HepG2 (cell line): ENCODE measurements at regions not wholly inside any gene's neighbourhood (a gene's known extent, or its start where the extent isn't known, plus 50 kb on each side); places are given as distances from the start of the nearest gene placed in this dataset.

Experiments used
- ATAC-seq: fragments of 200-7000 bp; cut with Tn5 transposase; 3 replicates; pipeline ENCODE4 v1.9.1; 2020; ENCODE audit warnings: mild to moderate bottlenecking, moderate library complexity
- BruUV-seq: library from RNA; stranded (reverse); fragments of 400-500 nt; replicated peaks from 2 replicates; lab custom pipeline; 2021; lab: Mats Ljungman, UMichigan
- CTCF ChIA-PET: fragments of 300-600 bp; formaldehyde crosslinking; extraction: SDS; loops from one replicate; lab custom pipeline; 2021; ENCODE audit warnings: low total read pairs, inconsistent platforms, low intra/inter-chr PET ratio; lab: Yijun Ruan, JAX
- POLR2A ChIA-PET: fragments of 350-600 bp; sonication (Branson Sonifier 250); formaldehyde crosslinking; loops from one replicate; lab custom pipeline; 2020; ENCODE audit warnings: antibody characterized with exemption, inconsistent platforms; lab: Yijun Ruan, JAX
- DNase-seq: peaks from one replicate; pipeline ENCODE4 v3.0.0-alpha.2; 2015; ENCODE audit warnings: low spot score
- FAIRE-seq: peaks from 3 replicates; lab custom pipeline; 2011; peaks lifted over from hg19 to GRCh38; lab: Jason Lieb, UNC
- H2AFZ ChIP-seq: one replicate; pipeline ENCODE4 v1.6.1; 2011; ENCODE audit warnings: low read length, inconsistent platforms
- H3K27ac ChIP-seq: fragments of 300-600 bp; 3 replicates; pipeline ENCODE4 v1.8.0; 2011; ENCODE audit warnings: mixed run types, mild to moderate bottlenecking, mixed read lengths, low read length, inconsistent platforms; ENCODE audit not compliant: insufficient read depth; ENCODE audit errors: extremely low read length
- H3K27me3 ChIP-seq, 2 experiments: fragments of 200-600 bp in 1 of 2; 2 replicates in 1 of 2; 3 replicates in 1 of 2; pipeline versions ENCODE4 v1.6.0 to v1.8.0; 2011; ENCODE audit warnings: low read length in 2 of 2, mild to moderate bottlenecking in 2 of 2, moderate library complexity in 2 of 2, inconsistent platforms in 1 of 2; ENCODE audit not compliant: insufficient read depth in 2 of 2, control insufficient read depth in 1 of 2
- H3K36me3 ChIP-seq, 2 experiments: fragments of 200-600 bp in 1 of 2; replicated peaks in 1 of 2; 2 replicates in 1 of 2; 3 replicates in 1 of 2; pipeline versions ENCODE4 v1.5.1 to v1.8.0; 2011; ENCODE audit warnings: low read length in 2 of 2, inconsistent platforms in 1 of 2; ENCODE audit not compliant: insufficient read depth in 2 of 2, control insufficient read depth in 1 of 2
- H3K4me1 ChIP-seq: 2 replicates; pipeline ENCODE4 v1.5.1; 2012; ENCODE audit warnings: low read length, inconsistent platforms; ENCODE audit not compliant: insufficient read depth
- H3K4me2 ChIP-seq: 2 replicates; pipeline ENCODE4 v1.6.0; 2011; ENCODE audit warnings: low read depth, low read length, inconsistent platforms
- H3K4me3 ChIP-seq, 3 experiments: fragments of 200-600 bp in 1 of 3; sonication (generic), shearing (Covaris generic) in 1 of 3; replicated peaks in 1 of 3; 2 replicates each; pipeline ENCODE4 v1.5.1; 2011 to 2016; ENCODE audit warnings: low read length in 3 of 3, inconsistent platforms in 2 of 3, low read depth in 2 of 3, mild to moderate bottlenecking in 2 of 3, control low read depth in 1 of 3, mixed read lengths in 1 of 3; ENCODE audit not compliant: insufficient read depth in 1 of 3
- H3K79me2 ChIP-seq: one replicate; pipeline ENCODE4 v1.6.1; 2011; ENCODE audit warnings: low read length, inconsistent platforms; ENCODE audit not compliant: insufficient read depth
- H3K9ac ChIP-seq: 2 replicates; pipeline ENCODE4 v1.6.0; 2011; ENCODE audit warnings: mild to moderate bottlenecking, low read depth, low read length, inconsistent platforms; ENCODE audit not compliant: insufficient read depth
- H3K9me3 ChIP-seq: 2 replicates; pipeline ENCODE4 v1.5.1; 2012; ENCODE audit warnings: mild to moderate bottlenecking, low read length
- H4K20me1 ChIP-seq: 2 replicates; pipeline ENCODE4 v1.6.0; 2011; ENCODE audit warnings: inconsistent platforms, mild to moderate bottlenecking, low read length, moderate library complexity; ENCODE audit not compliant: insufficient read depth
- ARID4A ChIP-seq: sonication (generic); formaldehyde crosslinking; IDR thresholded peaks from 2 replicates; pipeline ENCODE4 v1.5.0; 2020; ENCODE audit warnings: mild to moderate bottlenecking, missing genetic modification reagents, borderline replicate concordance
- ARNT ChIP-seq: fragments of 450-650 bp; IDR thresholded peaks from 2 replicates; pipeline ENCODE4 v1.6.1; 2017
- BRF2 ChIP-seq: sonication (generic); formaldehyde crosslinking; IDR thresholded peaks from 2 replicates; pipeline ENCODE4 v1.8.1; 2022; ENCODE audit warnings: mild to moderate bottlenecking, missing genetic modification reagents
- HNRNPUL1 ChIP-seq: fragments of 200-400 bp; formaldehyde crosslinking; IDR thresholded peaks from 2 replicates; pipeline ENCODE4 v1.6.1; 2017; ENCODE audit warnings: low read depth, mild to moderate bottlenecking, low read length, moderate library complexity
- JUNB ChIP-seq: sonication (generic); formaldehyde crosslinking; IDR thresholded peaks from 2 replicates; pipeline ENCODE4 v1.8.0; 2022; ENCODE audit warnings: missing genetic modification reagents, mild to moderate bottlenecking, borderline replicate concordance
- NCOA2 ChIP-seq: sonication (generic); formaldehyde crosslinking; IDR thresholded peaks from 2 replicates; pipeline ENCODE4 v1.8.0; 2022; ENCODE audit warnings: inconsistent platforms
- WGBS: methylation state at CpG from one replicate; pipeline ENCODE4 v1.1.6; 2017; ENCODE audit warnings: low lambda C conversion rate; 5-methylcytosine and 5-hydroxymethylcytosine counted together
- in situ Hi-C: cut with HindIII; loops from 2 replicates; pipeline ENCODE4 v1.10.0; 2017; ENCODE audit warnings: low pct_unique_long_range_greater_than_20kb; ENCODE audit not compliant: extremely low pct_ligation_motif_present
- intact Hi-C: fragments of 100-400 bp; cut with micrococcal nuclease; formaldehyde crosslinking; loops from one replicate; pipeline ENCODE4 v1.10.0; 2022; ENCODE audit not compliant: unreplicated experiment

- Histone ChIP-seq H4K20me1 (no peaks in the 10 kb centered on the region), H3K9me3 (no peaks in the 10 kb centered on the region), H3K9ac (no peak overlapping the region), H3K4me1 (peaks cover 5% of the 10 kb centered on the region), H3K27me3 (no peaks in the 10 kb centered on the region; a peak in 1 of 5 replicates), H2AFZ (no peak overlapping the region), H3K36me3 (no peaks in the 10 kb centered on the region), H3K4me2 (no peak overlapping the region), H3K79me2 (no peaks in the 10 kb centered on the region), H3K27ac (no peak overlapping the region), H3K4me3 (no peak overlapping the region)
- CTCF ChIA-PET, result no interaction called here
- WGBS, result 33% methylated on average over 4 of the region's 4 CpGs
- no peak for FAIRE-seq
- POLR2A ChIA-PET, result no interaction called here
- in situ Hi-C loops (no loop called here), intact Hi-C loops (no loop called here)
- BruUV-seq, result no TSS peak
- TF ChIP-seq NCOA2 (CRISPR knock-in tag) (no peak), ARNT (no peak), HNRNPUL1 (no peak), JUNB (no peak), BRF2 (CRISPR knock-in tag) (no peak), ARID4A (CRISPR knock-in tag) (no peak)
- DNase-seq, result no peak
- ATAC-seq, result no peak
These were observed 194.5 kb upstream of the DAB2 start for GRCh38 chr5:39619168-39619818.
